H1 (cell line): ENCODE measurements at regions not wholly inside any gene's neighbourhood (a gene's known extent, or its start where the extent isn't known, plus 50 kb on each side); places are given as distances from the start of the nearest gene placed in this dataset.

Source experiments
- CTCF ChIA-PET: fragments of 300-600 bp; sonication (Branson Sonifier 250); formaldehyde crosslinking; loops from one replicate; lab custom pipeline; 2021; ENCODE audit not compliant: partially characterized antibody; lab: Charles Lee
- POLR2A ChIA-PET: fragments of 300-600 bp; sonication (Branson Sonifier 250); formaldehyde crosslinking; loops from one replicate; lab custom pipeline; 2021; ENCODE audit warnings: inconsistent platforms; ENCODE audit not compliant: partially characterized antibody; lab: Charles Lee
- DNase-seq, 2 experiments: peaks; one replicate each; pipeline versions ENCODE4 v3.0.0 to v3.0.0-alpha.2; 2010 to 2022; ENCODE audit warnings: low spot score in 2 of 2, low read depth in 1 of 2, mixed read lengths in 1 of 2
- FAIRE-seq: peaks from 2 replicates; lab custom pipeline; 2011; peaks lifted over from hg19 to GRCh38; lab: Jason Lieb, UNC
- H2AFZ ChIP-seq: 2 replicates; pipeline ENCODE4 v1.8.1; 2012; ENCODE audit warnings: low read length, inconsistent platforms
- H2AK5ac ChIP-seq: 2 replicates; pipeline ENCODE4 v1.6.1; 2013; ENCODE audit warnings: low read depth, low read length
- H2BK120ac ChIP-seq: replicated peaks from 2 replicates; pipeline ENCODE3; 2013; ENCODE audit warnings: low read depth, low read length, inconsistent platforms
- H2BK12ac ChIP-seq: 2 replicates; pipeline ENCODE4 v1.6.1; 2013; ENCODE audit warnings: low read depth, low read length
- H2BK15ac ChIP-seq: 2 replicates; pipeline ENCODE4 v1.6.1; 2013; ENCODE audit warnings: low read length
- H2BK20ac ChIP-seq: 2 replicates; pipeline ENCODE4 v1.6.1; 2013; ENCODE audit warnings: low read length
- H2BK5ac ChIP-seq: 2 replicates; pipeline ENCODE4 v1.6.1; 2013; ENCODE audit warnings: low read depth, low read length
- H3K14ac ChIP-seq: 2 replicates; pipeline ENCODE4 v1.6.1; 2013; ENCODE audit warnings: inconsistent platforms; ENCODE audit not compliant: insufficient read length
- H3K18ac ChIP-seq: 2 replicates; pipeline ENCODE4 v1.6.1; 2013; ENCODE audit warnings: low read length; ENCODE audit errors: extremely low read depth
- H3K23ac ChIP-seq: 2 replicates; pipeline ENCODE4 v1.6.1; 2013; ENCODE audit warnings: inconsistent platforms; ENCODE audit not compliant: insufficient read length
- H3K23me2 ChIP-seq: 2 replicates; pipeline ENCODE4 v1.6.1; 2013; ENCODE audit warnings: low read depth, low read length
- H3K27ac ChIP-seq: 2 replicates; pipeline ENCODE4 v1.6.1; 2011; ENCODE audit warnings: low read depth, low read length, inconsistent platforms
- H3K27me3 ChIP-seq, 4 experiments: replicated peaks in 1 of 4; 1 replicate in 1 of 4; 2 replicates in 3 of 4; pipeline versions ENCODE4 v1.6.1 to v1.8.1; 2011 to 2013; ENCODE audit warnings: low read length in 3 of 4, mild to moderate bottlenecking in 3 of 4, inconsistent platforms in 2 of 4, mixed read lengths in 2 of 4, moderate library complexity in 1 of 4; ENCODE audit not compliant: control insufficient read depth in 3 of 4, insufficient read depth in 3 of 4; ENCODE audit errors: extremely low read depth in 1 of 4
- H3K36me3 ChIP-seq, 4 experiments: 2 replicates each; pipeline versions ENCODE4 v1.6.1 to v1.8.1; 2011 to 2013; ENCODE audit warnings: mild to moderate bottlenecking in 4 of 4, low read length in 3 of 4, moderate library complexity in 2 of 4, control low read depth in 1 of 4, inconsistent platforms in 1 of 4; ENCODE audit not compliant: insufficient read depth in 4 of 4, control insufficient read depth in 2 of 4
- H3K4ac ChIP-seq: replicated peaks from 2 replicates; pipeline ENCODE3; 2013; ENCODE audit warnings: low read length, low read depth, mixed read lengths, inconsistent platforms; ENCODE audit not compliant: insufficient read length
- H3K4me1 ChIP-seq, 4 experiments: replicated peaks in 1 of 4; 1 replicate in 1 of 4; 2 replicates in 3 of 4; pipeline versions ENCODE4 v1.6.1 to v1.8.1; 2011 to 2013; ENCODE audit warnings: low read length in 3 of 4, inconsistent platforms in 2 of 4, mixed read lengths in 1 of 4; ENCODE audit not compliant: insufficient read depth in 4 of 4, control insufficient read depth in 3 of 4
- H3K4me2 ChIP-seq, 2 experiments: 2 replicates each; pipeline versions ENCODE4 v1.6.1 to v1.8.1; 2011 to 2013; ENCODE audit warnings: low read depth in 2 of 2, low read length in 2 of 2, control low read depth in 1 of 2, inconsistent platforms in 1 of 2, mild to moderate bottlenecking in 1 of 2; ENCODE audit not compliant: insufficient read depth in 1 of 2
- H3K4me3 ChIP-seq, 4 experiments: fragments of 200-600, 300-600 bp in 1 of 4; sonication (generic), shearing (Covaris generic), sonication (Bioruptor Twin) in 1 of 4; 2 replicates each; pipeline versions ENCODE4 v1.5.1 to v1.8.1; 2011 to 2016; ENCODE audit warnings: low read length in 4 of 4, low read depth in 3 of 4, control low read depth in 2 of 4, inconsistent platforms in 2 of 4, mild to moderate bottlenecking in 2 of 4, mixed read lengths in 1 of 4, moderate library complexity in 1 of 4; ENCODE audit not compliant: insufficient read depth in 2 of 4; ENCODE audit errors: extremely low read depth in 1 of 4
- H3K56ac ChIP-seq: replicated peaks from 2 replicates; pipeline ENCODE3; 2013; ENCODE audit warnings: low read depth, mild to moderate bottlenecking, mixed read lengths, low read length, inconsistent platforms; ENCODE audit not compliant: insufficient read length
- H3K79me1 ChIP-seq: 2 replicates; pipeline ENCODE4 v1.6.1; 2013; ENCODE audit warnings: low read depth, low read length, control low read depth
- H3K79me2 ChIP-seq, 2 experiments: 2 replicates each; pipeline versions ENCODE4 v1.6.1 to v1.8.1; 2012 to 2013; ENCODE audit warnings: low read length in 2 of 2, mild to moderate bottlenecking in 2 of 2, inconsistent platforms in 1 of 2; ENCODE audit not compliant: insufficient read depth in 2 of 2, control insufficient read depth in 1 of 2
- H3K9ac ChIP-seq, 4 experiments: replicated peaks in 1 of 4; 1 replicate in 1 of 4; 2 replicates in 3 of 4; pipeline versions ENCODE4 v1.6.1 to v1.8.1; 2011 to 2013; ENCODE audit warnings: low read depth in 3 of 4, low read length in 3 of 4, control low read depth in 2 of 4, mild to moderate bottlenecking in 2 of 4, moderate library complexity in 2 of 4, inconsistent platforms in 1 of 4; ENCODE audit errors: extremely low read depth in 1 of 4
- H3K9me3 ChIP-seq, 2 experiments: 2 replicates each; pipeline versions ENCODE4 v1.6.1 to v1.8.1; 2012 to 2013; ENCODE audit warnings: mild to moderate bottlenecking in 2 of 2, moderate library complexity in 2 of 2, control low read depth in 1 of 2, inconsistent platforms in 1 of 2, low read depth in 1 of 2, low read length in 1 of 2, mixed read lengths in 1 of 2; ENCODE audit not compliant: insufficient read depth in 2 of 2
- H4K20me1 ChIP-seq, 2 experiments: replicated peaks in 1 of 2; 2 replicates each; pipeline versions ENCODE3 to v1.8.1; 2011 to 2013; ENCODE audit warnings: inconsistent platforms in 2 of 2, low read length in 2 of 2, mild to moderate bottlenecking in 1 of 2; ENCODE audit not compliant: insufficient read depth in 2 of 2, control insufficient read depth in 1 of 2
- H4K5ac ChIP-seq: 2 replicates; pipeline ENCODE4 v1.6.1; 2013; ENCODE audit warnings: low read length, low read depth, mixed read lengths, inconsistent platforms; ENCODE audit not compliant: insufficient read length
- H4K8ac ChIP-seq: 2 replicates; pipeline ENCODE4 v1.8.0; 2013; ENCODE audit warnings: mild to moderate bottlenecking, moderate library complexity, low read length, inconsistent platforms; ENCODE audit not compliant: insufficient read depth; ENCODE audit errors: extremely low read depth
- H4K91ac ChIP-seq: replicated peaks from 2 replicates; pipeline ENCODE3; 2013; ENCODE audit warnings: low read length, mixed read lengths, inconsistent platforms; ENCODE audit not compliant: insufficient read length
- TAF7 ChIP-seq: optimal IDR thresholded peaks from 2 replicates; pipeline ENCODE3; 2011; ENCODE audit warnings: low read depth, mild to moderate bottlenecking, inconsistent platforms, low read length, moderate library complexity, borderline replicate concordance
- TEAD4 ChIP-seq: IDR thresholded peaks from 2 replicates; pipeline ENCODE4 v1.6.1; 2012; ENCODE audit warnings: low read depth, low read length, inconsistent platforms, mixed read lengths
- WGBS, 2 experiments: shearing (Covaris generic) in 1 of 2; methylation state at CpG; one replicate each; pipeline versions ENCODE4 v1.1.6 to v1.1.7; 2013 to 2015; ENCODE audit warnings: low lambda C conversion rate in 2 of 2, mixed read lengths in 2 of 2, inconsistent platforms in 1 of 2, low coverage in 1 of 2, missing lambda C conversion rate in 1 of 2; ENCODE audit not compliant: insufficient replicate concordance in 2 of 2, insufficient coverage in 1 of 2, insufficient read length in 1 of 2; ENCODE audit errors: extremely low coverage in 1 of 2, missing lambda C conversion rate in 1 of 2; 5-methylcytosine and 5-hydroxymethylcytosine counted together
- TF ChIP-seq, protein P1 (sequence below): IDR thresholded peaks from 2 replicates; pipeline ENCODE4 v1.6.1; 2012; ENCODE audit warnings: low read length, inconsistent platforms

DNA sequence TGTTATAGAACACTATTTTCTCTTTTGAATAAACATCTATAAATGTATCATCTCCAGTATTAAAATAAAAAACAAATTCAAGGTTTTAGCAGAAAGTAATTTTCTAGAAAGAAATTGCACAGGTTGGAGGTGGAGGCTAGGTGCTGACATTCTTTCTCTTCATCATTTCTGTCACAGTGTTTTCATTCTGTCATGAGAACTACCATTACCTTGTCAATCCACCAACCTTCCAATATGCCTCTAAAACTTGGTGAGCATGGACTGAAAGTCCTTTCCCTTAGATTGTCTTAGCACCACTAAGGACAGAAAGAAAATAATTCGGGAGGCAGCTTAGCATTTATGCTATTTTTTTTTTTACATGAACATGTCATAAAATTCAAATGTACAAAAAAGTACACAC is 596.2 kb upstream of the DPPA4 start:
- H3K4ac ChIP-seq: no peak overlapping the region
- TF ChIP-seq, protein P1, sequence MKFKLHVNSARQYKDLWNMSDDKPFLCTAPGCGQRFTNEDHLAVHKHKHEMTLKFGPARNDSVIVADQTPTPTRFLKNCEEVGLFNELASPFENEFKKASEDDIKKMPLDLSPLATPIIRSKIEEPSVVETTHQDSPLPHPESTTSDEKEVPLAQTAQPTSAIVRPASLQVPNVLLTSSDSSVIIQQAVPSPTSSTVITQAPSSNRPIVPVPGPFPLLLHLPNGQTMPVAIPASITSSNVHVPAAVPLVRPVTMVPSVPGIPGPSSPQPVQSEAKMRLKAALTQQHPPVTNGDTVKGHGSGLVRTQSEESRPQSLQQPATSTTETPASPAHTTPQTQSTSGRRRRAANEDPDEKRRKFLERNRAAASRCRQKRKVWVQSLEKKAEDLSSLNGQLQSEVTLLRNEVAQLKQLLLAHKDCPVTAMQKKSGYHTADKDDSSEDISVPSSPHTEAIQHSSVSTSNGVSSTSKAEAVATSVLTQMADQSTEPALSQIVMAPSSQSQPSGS: no peak
- TF ChIP-seq TAF7: no peak
- no peak for TF ChIP-seq TEAD4

More for the DNA sequence above, 596.2 kb upstream of the DPPA4 start:
- Histone ChIP-seq H3K4me3 (no peak overlapping the region), H2BK5ac (no peak overlapping the region), H3K18ac (no peak overlapping the region), H3K36me3 (no peaks in the 10 kb centered on the region), H3K23ac (no peak overlapping the region), H4K91ac (no peak overlapping the region), H3K79me1 (no peaks in the 10 kb centered on the region), H2AFZ (no peak overlapping the region), H3K79me2 (no peaks in the 10 kb centered on the region), H2BK120ac (no peak overlapping the region), H4K20me1 (no peaks in the 10 kb centered on the region), H2BK12ac (no peak overlapping the region), H2AK5ac (no peak overlapping the region), H2BK20ac (no peak overlapping the region), H3K14ac (no peak overlapping the region), H3K27ac (no peak overlapping the region), H3K23me2 (no peaks in the 10 kb centered on the region), H3K9me3 (no peaks in the 10 kb centered on the region), H3K27me3 (no peaks in the 10 kb centered on the region), H4K8ac (no peak overlapping the region), H2BK15ac (no peak overlapping the region), H3K4me1 (no peaks in the 10 kb centered on the region), H3K4me2 (no peak overlapping the region), H3K56ac (no peak overlapping the region), H3K9ac (no peak overlapping the region), H4K5ac (no peak overlapping the region)
- DNase-seq (no peak), FAIRE-seq (no peak)
- CTCF ChIA-PET: no interaction called here
- POLR2A ChIA-PET: no interaction called here
- 78% methylated on average over 1 of the region's 1 CpG; no CpG with 5 or more reads in 1 of the 2 experiments for WGBS, 2 experiments
